K562 (cell line): ENCODE measurements at regions not wholly inside any gene's neighbourhood (a gene's known extent, or its start where the extent isn't known, plus 50 kb on each side); places are given as distances from the start of the nearest gene placed in this dataset.

Experiments
- ATF2 ChIP-seq: sonication (generic); formaldehyde crosslinking; IDR thresholded peaks from 2 replicates; pipeline ENCODE4 v1.8.1; 2022; ENCODE audit warnings: missing genetic modification reagents
- EWSR1 ChIP-seq: fragments of 450-650 bp; IDR thresholded peaks from 2 replicates; pipeline ENCODE4 v1.6.1; 2018; ENCODE audit warnings: borderline replicate concordance, mild to moderate bottlenecking, low read depth, moderate library complexity; ENCODE audit not compliant: partially characterized antibody
- FOXA3 ChIP-seq, 2 experiments: fragments of 450-650 bp in 1 of 2; sonication (generic) in 1 of 2; formaldehyde crosslinking; IDR thresholded peaks in 1 of 2; conservative IDR thresholded peaks in 1 of 2; 2 replicates each; pipeline versions ENCODE4 v1.4.0 to v1.8.0; 2020 to 2022; ENCODE audit warnings: mild to moderate bottlenecking in 2 of 2, missing genetic modification reagents in 1 of 2
- HEY1 ChIP-seq: fragments of 250-450 bp; sonication (Bioruptor Pico); IDR thresholded peaks from 2 replicates; pipeline ENCODE4 v1.5.0; 2020; ENCODE audit warnings: mild to moderate bottlenecking, moderate library complexity, borderline replicate concordance
- HNRNPL ChIP-seq: fragments of 200-400 bp; formaldehyde crosslinking; IDR thresholded peaks from 2 replicates; pipeline ENCODE4 v1.6.1; 2017; ENCODE audit warnings: low read depth, mild to moderate bottlenecking, low read length
- MECOM ChIP-seq: fragments of 250-450 bp; sonication (Bioruptor Pico); IDR thresholded peaks from 2 replicates; pipeline ENCODE4 v1.8.0; 2022; ENCODE audit warnings: inconsistent platforms
- MNT ChIP-seq, 2 experiments: fragments of 450-650 bp; conservative IDR thresholded peaks; 2 replicates each; pipeline ENCODE4 v1.6.1; 2017; ENCODE audit warnings: mild to moderate bottlenecking in 2 of 2, moderate library complexity in 2 of 2
- NR3C1 ChIP-seq: sonication (generic); formaldehyde crosslinking; IDR thresholded peaks from 2 replicates; pipeline ENCODE4 v1.8.1; 2022; ENCODE audit warnings: missing genetic modification reagents
- PCBP1 ChIP-seq: fragments of 200-400 bp; formaldehyde crosslinking; IDR thresholded peaks from 2 replicates; pipeline ENCODE4 v1.6.1; 2018; ENCODE audit warnings: mild to moderate bottlenecking, low read depth, low read length; ENCODE audit not compliant: poor library complexity, severe bottlenecking
- ZBTB34 ChIP-seq: fragments of 250-450 bp; sonication (Bioruptor Pico); IDR thresholded peaks from 2 replicates; pipeline ENCODE4 v1.8.0; 2021; ENCODE audit warnings: mild to moderate bottlenecking, moderate library complexity

GRCh38 chr22:22984967-22985366, 85.4 kb upstream of the GNAZ start (continued):
- TF ChIP-seq ATF2 (0 out of 2 replicates have a peak, but pooled peaks have one; percentile 46), FOXA3 (CRISPR knock-in tag; conservative IDR thresholded peaks at IDR 0.05 in 1 of 2, IDR thresholded peaks at IDR 0.05 in 1 of 2) (0 out of 4 replicates have a peak, but pooled peaks of 1 of the 2 experiments have one; percentile 55), ZBTB34 (CRISPR knock-in tag) (no peak), PCBP1 (no peak), EWSR1 (no peak), HEY1 (CRISPR knock-in tag) (no peak), MNT (conservative IDR thresholded peaks at IDR 0.05) (no peak), MECOM (CRISPR knock-in tag) (no peak), HNRNPL (no peak), NR3C1 (peak; percentile 78; the same call in 1 of the 2 replicates)
